Choroid plexus epithelial cell (primary cell): ENCODE measurements at regions not wholly inside any gene's neighbourhood (a gene's known extent, or its start where the extent isn't known, plus 50 kb on each side); places are given as distances from the start of the nearest gene placed in this dataset.
"Not testable (repeated sequence)": the region's sequence is repeated elsewhere in the genome, so short reads cannot be mapped to it uniquely, and the experiment has no call there.

Source experiments
- DNase-seq: peaks from one replicate; pipeline ENCODE4 v3.0.0-alpha.2; 2010; ENCODE audit warnings: low read depth
- H3K4me3 ChIP-seq: 2 replicates; pipeline ENCODE4 v1.5.1; 2011; ENCODE audit warnings: low read depth, mild to moderate bottlenecking, control low read depth, low read length, moderate library complexity
- TF ChIP-seq, protein P1 (sequence below): conservative IDR thresholded peaks from 2 replicates; pipeline ENCODE4 v1.5.1; 2011; ENCODE audit warnings: low read depth, mild to moderate bottlenecking, control low read depth, inconsistent platforms, low read length, moderate library complexity

DNA sequence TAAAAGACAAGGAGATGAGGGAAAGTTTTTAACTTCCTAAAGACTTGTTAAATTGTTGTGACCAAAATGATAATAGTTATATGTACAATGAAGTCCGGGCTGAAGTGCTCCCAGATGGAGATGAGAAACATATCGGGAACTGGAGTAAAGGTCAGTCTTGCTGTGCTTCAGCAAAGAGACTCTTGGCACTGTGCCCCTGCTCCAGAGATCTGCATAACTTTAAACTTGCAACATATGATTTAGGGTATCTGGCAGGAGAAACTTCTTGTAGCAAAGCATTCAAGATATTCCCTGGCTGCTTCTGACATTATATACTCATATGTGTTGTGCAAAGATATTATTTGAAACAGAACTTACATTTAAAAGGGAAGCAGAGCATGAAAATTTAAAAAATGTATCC, 786.6 kb upstream of the SLITRK6 start:
- TF ChIP-seq, protein P1, sequence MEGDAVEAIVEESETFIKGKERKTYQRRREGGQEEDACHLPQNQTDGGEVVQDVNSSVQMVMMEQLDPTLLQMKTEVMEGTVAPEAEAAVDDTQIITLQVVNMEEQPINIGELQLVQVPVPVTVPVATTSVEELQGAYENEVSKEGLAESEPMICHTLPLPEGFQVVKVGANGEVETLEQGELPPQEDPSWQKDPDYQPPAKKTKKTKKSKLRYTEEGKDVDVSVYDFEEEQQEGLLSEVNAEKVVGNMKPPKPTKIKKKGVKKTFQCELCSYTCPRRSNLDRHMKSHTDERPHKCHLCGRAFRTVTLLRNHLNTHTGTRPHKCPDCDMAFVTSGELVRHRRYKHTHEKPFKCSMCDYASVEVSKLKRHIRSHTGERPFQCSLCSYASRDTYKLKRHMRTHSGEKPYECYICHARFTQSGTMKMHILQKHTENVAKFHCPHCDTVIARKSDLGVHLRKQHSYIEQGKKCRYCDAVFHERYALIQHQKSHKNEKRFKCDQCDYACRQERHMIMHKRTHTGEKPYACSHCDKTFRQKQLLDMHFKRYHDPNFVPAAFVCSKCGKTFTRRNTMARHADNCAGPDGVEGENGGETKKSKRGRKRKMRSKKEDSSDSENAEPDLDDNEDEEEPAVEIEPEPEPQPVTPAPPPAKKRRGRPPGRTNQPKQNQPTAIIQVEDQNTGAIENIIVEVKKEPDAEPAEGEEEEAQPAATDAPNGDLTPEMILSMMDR: no peak
- peak; percentile 95 for DNase-seq

DNA sequence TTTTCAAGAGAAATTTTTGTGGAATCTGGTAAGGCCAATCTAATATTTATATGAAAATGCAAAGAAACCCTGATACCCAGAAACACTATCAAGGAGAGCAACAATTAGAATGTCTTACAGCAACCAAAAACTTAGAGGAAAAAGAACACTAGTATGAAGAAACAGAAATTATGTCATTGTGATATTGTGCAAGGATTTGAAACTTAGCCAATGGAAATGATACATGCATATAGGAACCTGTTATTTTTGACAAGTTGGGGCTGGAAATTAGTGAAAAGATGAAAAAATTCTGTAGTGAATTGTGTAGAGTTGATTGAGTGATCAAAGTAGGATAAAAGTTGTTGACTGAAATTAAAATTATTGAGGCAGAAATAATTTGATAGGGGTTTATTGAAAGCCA, 792.6 kb upstream of the SLITRK6 start:
- TF ChIP-seq, protein P1: no peak
- DNase-seq: peak; percentile 71
- no peak overlapping the region for H3K4me3 ChIP-seq

More for the DNA sequence above, 786.6 kb upstream of the SLITRK6 start:
- H3K4me3 ChIP-seq: no peak overlapping the region

DNA sequence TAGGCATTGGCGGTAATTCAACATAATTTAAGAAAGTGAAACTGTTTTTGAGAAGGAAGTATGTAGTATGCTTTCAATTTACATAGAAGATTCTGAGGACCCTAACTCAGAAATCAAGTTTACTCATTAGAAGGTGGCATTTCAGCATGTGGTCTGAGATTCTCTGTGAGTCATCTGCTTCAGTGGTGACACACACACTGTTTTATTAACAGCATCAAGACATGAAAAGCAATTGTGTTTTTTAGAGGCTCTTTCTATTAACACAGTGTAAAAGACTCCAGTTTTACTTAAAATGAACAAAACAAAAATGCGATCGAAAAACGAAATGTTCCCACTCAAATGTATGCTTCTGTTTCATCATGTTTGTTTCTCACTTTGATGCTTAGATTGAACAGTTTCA, 802.1 kb upstream of the SLITRK6 start:
- TF ChIP-seq, protein P1: no peak
- DNase-seq: peak; percentile 37
- H3K4me3 ChIP-seq: no peak overlapping the region

DNA sequence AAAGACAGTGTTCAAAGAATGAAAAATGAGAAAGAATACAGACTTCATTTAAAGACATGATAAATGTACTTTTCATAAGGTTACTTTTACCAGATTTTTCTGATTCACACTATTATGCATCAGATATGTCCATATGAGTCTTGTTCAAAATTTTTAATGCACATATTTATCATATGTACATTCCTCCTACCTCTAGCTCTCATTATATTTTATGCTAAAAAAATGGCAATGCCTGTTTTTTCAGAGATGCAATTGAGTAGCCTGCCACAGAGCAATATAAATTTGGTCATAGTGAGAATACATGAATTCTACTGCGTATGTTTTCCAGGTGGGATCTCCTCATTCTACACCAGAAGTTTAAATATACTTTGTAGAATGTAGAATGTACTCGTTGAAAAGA, 807.0 kb upstream of the SLITRK6 start:
- H3K4me3 ChIP-seq: no peak overlapping the region
- TF ChIP-seq, protein P1: no peak
- DNase-seq: no peak

DNA sequence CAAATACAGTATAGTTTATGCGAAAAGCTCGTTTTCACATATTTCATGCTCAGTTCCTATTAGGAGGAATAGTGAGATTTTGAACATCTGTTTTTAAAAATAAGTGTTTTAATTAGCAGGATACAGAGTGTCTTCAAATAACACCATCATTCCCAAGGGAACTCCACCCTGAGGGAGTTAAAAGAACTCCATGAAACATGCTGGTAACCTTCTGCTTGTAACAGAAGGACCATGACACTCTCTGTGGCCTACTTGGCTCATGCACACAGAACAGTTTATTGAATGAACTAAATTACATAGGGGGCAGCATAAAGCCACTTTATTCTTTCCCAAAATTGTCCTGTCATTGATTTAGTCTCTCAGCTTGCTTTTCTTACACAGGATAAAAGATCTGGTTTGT, 809.5 kb upstream of the SLITRK6 start:
- no peak for DNase-seq
- H3K4me3 ChIP-seq: no peak overlapping the region
- TF ChIP-seq, protein P1: no peak

DNA sequence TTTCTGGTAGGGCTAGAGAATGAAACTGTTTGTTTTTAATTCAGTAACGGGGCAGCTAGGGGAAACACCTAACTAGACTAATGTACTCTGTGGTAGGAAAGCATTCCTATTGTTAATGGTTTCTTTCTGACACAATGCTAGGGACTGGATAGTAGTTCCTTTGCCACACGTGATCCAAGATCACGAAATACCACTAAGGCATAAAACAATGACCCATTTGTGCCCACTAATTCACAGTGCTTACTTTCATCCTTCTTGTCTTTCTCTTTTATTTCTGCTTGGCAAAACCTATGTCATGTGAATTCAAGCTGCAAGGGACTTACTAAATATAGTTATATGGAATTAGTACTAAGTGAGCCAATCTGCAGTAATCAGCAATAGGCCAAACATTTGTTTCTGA, 834.1 kb upstream of the SLITRK6 start:
- DNase-seq: no peak
- no peak overlapping the region for H3K4me3 ChIP-seq
- TF ChIP-seq, protein P1: no peak

DNA sequence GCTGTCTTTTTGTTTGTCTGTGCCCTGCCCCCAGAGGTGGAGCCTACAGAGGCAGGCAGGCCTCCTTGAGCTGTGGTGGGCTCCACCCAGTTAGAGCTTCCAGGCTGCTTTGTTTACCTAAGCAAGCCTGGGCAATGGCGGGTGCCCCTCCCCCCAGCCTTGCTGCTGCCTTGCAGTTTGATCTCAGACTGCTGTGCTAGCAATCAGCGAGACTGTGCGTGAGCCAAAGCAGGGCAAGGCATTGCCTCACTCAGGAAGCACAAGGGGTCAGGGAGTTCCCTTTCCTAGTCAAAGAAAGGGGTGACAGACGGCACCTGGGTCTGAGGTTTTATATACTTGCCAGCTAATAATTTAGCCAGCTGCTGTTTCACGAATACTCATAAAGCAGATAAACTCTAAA, 852.0 kb upstream of the SLITRK6 start:
- DNase-seq, H3K4me3 ChIP-seq: not testable (repeated sequence)

DNA sequence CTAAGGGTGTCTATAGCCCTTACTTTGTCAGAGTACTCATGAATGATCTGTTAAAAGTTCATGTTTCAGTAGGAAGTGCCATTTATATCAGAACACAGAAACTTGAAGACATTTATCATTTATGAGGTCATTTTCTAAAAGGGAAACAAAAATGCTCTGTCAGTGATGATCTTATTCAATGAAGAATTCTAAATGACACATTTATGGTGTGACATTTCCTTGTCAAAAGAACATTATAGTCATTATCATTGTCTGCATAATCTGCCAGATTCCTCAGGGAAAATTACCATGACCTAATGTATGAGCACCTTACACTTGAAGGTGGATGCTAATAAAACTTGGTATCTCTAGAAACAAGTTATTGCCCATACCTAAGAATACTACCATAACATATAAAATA, 853.8 kb upstream of the SLITRK6 start:
- no peak overlapping the region for H3K4me3 ChIP-seq
- no peak for DNase-seq
- TF ChIP-seq, protein P1: no peak
